Muscle of back (tissue), 3 donors: ENCODE measurements at regions not wholly inside any gene's neighbourhood (a gene's known extent, or its start where the extent isn't known, plus 50 kb on each side); places are given as distances from the start of the nearest gene placed in this dataset.
"Not testable (repeated sequence)": the region's sequence is repeated elsewhere in the genome, so short reads cannot be mapped to it uniquely, and the experiment has no call there.

Experiments
- DNase-seq, 3 donors: peaks; one replicate each; pipeline versions ENCODE4 v3.0.0 to v3.0.0-alpha.2; 2013

GRCh38 chr3:4897765-4898453 lies 81.3 kb upstream of the BHLHE40 start:
- peak in 2 of 3 donors; percentile 33 to 55 for DNase-seq

- no peak for DNase-seq
These were observed 80.6 kb upstream of the BHLHE40 start for GRCh38 chr3:4898454-4899313.

GRCh38 chr3:4899710-4900109 lies 79.5 kb upstream of the BHLHE40 start:
- no peak for DNase-seq

DNA sequence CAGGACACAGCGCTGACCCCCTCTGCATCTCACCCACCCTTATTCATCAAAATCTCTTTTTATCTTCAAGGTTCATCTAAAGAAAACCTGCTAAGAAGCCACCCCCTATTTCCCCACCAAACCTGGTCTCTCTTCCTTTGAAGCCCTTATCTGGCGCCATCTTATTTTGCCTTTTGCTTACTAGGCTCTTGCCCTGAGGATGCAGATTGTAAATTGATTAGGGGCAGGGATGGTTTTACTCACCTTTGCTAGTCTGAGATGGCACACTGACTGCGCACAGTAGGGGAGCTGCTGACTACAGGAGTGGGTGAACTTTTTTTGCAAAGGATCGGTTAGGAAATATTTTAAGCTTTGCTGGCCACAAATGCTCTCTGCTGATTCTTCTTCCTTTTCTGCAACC lies 78.9 kb upstream of the BHLHE40 start:
- DNase-seq: no peak

- no peak for DNase-seq
These were observed 74.2 kb upstream of the BHLHE40 start for GRCh38 chr3:4904811-4905695.

DNA sequence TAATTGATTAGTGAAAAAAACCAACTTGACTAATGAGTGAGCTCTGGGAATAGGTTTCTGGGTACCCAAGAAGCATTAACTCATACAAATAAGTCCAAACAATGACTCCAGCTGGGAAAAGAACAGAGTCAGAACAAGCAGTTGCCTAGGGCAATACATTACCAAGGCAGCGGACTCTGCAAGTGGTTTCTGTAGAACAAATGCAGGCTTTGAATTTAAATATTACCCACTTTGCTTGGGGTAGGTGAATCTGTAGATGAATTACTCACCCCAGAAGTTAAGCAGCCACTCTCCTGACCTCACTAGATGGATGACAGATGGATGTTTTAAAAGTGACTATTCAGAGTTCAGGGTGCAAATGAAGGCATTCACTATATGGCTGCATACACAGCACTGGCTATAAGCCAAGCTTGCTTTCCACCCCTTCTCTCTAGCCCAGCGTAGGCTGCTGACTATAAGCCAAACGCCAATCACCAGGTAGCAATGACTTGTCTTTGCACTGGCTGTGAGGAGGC lies 73.1 kb upstream of the BHLHE40 start:
- DNase-seq: no peak

GRCh38 chr3:4907050-4907449 lies 72.2 kb upstream of the BHLHE40 start:
- no peak for DNase-seq

DNA sequence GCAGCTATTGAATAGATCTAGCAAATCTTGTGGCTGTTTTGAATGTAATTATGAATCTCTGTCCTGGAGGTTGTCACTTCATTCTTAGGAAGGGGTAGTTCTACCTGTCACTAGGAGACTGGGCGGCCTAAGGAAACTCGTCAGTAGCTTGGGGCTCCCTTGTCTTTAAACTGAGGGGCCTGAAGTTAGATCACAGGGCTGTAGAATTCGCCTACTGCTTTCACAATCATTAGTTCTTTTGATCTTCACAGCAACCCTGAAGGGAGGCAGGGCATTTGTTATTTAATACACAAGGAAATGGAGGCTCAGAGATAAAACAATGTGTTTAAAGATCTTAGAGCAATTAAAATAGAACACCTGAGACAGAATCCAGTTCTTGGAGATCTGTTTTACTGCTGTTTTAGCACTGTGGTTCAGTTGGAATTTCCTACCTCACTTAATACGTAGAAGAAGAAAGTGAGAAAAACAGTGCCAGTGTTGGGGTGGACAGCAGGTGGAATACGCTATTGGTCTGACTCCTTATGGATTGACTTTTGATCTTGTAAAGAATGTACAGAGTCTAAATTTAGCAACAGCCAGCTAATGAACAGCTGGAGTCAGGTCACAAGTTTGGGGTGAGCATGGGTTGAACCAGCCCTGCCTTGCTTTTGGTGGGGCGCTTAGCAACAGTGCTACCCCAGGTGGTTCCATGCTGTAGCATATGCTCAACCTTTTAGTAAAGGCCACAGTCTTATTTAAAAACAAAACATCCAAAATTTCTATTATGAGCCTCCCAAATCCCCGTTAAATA lies 71.4 kb upstream of the BHLHE40 start:
- no peak for DNase-seq

DNA sequence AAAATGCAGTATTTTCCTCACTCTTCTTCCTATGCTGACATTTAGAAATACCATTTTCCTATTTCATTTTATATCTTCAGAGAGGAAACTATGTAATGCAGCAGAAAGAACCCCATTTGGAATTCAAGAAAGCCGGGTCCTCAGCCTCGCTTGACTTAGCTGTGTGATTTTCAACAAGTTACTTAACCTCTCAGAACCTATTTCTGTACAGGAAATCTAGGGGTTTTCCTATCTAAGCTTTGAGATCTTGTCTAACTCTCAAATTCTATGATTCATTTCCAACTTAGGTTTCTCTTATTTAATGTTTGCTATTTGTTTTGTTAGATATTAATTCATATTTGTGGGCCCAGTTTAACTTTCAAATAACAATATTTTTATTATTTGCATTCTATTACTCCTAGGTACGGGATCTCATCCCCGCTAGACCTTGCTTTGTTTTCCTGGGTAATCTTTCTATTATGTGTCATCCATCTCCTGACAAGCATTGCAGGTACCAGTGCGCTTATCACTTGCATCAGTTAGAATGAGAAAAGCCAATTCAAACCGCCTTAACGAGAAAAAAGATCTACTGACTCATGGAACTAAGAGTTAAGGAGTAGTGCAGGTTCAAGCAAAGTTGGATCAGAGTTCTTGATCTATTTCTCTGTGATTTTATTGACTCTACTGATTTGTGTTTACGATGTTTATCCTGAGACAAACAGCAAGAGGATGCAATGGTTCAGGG lies 70.6 kb upstream of the BHLHE40 start:
- no peak for DNase-seq

GRCh38 chr3:4914464-4914863 lies 64.8 kb upstream of the BHLHE40 start:
- DNase-seq: no peak

DNA sequence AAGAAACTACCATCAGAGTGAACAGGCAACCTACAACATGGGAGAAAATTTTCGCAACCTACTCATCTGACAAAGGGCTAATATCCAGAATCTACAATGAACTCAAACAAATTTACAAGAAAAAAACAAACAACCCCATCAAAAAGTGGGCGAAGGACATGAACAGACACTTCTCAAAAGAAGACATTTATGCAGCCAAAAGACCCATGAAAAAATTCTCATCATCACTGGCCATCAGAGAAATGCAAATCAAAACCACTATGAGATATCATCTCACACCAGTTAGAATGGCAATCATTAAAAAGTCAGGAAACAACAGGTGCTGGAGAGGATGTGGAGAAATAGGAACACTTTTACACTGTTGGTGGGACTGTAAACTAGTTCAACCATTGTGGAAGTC lies 57.6 kb upstream of the BHLHE40 start:
- DNase-seq: not testable (repeated sequence)

- no peak for DNase-seq
These were observed 52.3 kb upstream of the BHLHE40 start for GRCh38 chr3:4926892-4927291.

GRCh38 chr3:4928277-4928789 lies 50.9 kb upstream of the BHLHE40 start:
- no peak for DNase-seq
